Ramos (cell line): ENCODE measurements at regions not wholly inside any gene's neighbourhood (a gene's known extent, or its start where the extent isn't known, plus 50 kb on each side); places are given as distances from the start of the nearest gene placed in this dataset.

Source experiments
- in situ Hi-C: fragments of 300-500 bp; cut with MboI; formaldehyde crosslinking; loops from one replicate; pipeline ENCODE4 v1.14.3; 2022; ENCODE audit warnings: low sequenced_read_pairs; ENCODE audit not compliant: unreplicated experiment

- in situ Hi-C loops, result no loop called here
Measured at GRCh38 chr19:31592456-31592855, 243.2 kb upstream of the TSHZ3 start.

DNA sequence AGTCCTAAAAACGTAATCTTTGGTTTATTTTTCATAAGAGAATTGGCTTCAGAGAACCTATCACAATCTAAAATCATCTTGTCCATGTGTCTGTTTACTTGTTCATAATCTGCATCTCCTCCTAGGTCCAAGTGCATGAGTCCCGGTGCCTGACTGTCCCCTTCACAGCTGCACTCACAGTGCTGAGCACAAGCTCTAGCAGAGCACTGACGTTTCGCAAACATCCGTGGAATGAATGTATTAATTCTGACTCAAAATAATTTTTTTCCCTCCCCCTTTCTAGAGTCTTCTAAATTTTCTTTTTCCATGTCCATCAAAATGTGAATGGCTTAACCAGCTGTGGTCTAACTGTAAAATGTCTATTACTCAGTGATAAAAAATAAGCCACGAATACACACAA, 245.5 kb upstream of the TSHZ3 start:
- in situ Hi-C loops, result no loop called here

- in situ Hi-C loops, result no loop called here
Measured at GRCh38 chr19:31595521-31595920, 246.3 kb upstream of the TSHZ3 start.

DNA sequence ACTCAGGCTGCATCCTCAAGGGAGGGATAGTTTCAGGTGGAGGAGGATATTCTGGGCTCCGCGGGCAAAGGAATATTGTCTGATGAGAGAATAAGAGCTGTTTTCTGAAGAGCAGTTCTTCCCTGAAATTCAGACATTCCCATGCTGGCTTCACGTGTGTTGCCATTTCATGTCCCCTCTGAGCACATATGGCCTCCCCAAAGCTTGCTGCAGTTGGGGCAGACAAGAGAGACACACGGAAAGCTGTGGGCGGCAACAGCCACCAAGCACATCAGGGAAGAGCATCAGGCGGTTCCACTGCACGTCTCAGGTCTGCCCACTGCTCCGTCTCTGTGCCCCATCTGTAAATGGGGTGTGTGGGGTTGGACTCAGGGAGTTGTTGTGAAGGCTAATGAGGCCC, 247.5 kb upstream of the TSHZ3 start:
- in situ Hi-C loops, result no loop called here

DNA sequence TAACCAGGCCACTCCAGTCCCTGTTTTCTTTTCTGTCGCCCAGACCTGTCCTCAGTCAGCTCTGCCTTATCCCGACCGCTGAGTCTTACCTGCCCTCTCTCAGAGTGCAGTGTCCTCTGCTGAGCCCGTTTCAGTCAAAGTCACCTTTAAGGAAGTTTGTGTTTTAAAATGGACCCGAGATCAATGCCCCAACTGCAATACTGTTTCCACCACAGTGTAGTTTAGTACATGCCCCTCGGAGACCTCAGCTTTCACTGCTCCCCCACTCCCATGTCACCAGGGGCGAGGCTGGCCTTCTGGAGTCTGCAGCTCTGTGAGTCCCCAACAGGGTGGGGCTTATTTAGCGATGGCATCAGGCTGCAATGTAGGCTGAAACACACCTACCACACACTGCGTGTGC, 248.4 kb upstream of the TSHZ3 start:
- in situ Hi-C loops, result no loop called here

DNA sequence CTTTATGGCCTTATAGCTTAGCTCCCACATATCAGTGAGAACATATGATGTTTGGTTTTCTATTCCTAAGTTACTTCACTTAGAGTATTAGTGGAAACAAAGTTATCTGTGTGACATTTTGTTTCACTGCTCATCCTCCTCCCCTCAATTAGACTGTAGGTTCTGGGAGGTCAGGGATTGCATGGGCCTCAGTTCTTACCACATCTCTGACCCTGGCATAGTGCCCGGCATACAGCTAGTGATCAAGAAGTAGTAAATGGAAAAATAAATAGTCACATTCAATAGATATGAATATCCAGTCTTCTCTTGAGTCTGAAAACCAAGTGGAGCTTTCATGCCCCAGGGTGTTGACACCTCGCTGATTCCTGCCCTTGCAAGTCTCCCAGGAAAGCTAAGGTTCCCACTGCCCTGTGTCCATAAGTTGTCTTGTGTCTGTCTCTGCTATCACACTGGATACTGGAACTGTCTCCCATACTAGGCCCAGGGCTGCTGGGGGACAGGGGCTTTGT, 249.5 kb upstream of the TSHZ3 start:
- in situ Hi-C loops, result no loop called here

DNA sequence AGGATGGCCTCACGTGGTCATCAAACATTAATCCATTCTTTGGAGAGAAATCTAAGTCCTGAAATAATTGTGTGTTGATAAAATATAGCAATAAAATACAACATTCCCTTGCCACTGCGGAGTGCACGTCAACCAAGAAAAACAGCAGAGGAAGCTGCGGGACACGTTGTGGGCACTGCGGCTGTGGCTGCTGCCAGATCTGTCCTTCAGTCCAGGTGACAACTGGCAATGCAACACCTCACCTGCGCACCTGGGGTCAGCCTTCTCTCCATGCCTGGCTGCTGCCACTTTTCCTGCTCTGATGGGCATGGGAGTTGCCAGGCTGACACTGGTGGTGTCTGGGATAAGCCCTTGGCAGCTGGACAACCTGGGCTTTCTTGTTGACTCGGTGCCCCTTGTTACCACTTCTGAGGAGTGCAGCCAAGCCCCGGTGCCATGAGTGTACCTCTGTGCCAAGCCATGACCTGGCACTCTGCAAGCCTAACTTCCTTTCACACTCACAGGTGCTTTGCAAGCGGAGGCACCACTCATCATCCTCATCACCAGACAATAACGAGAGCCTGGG, 251.6 kb upstream of the TSHZ3 start:
- in situ Hi-C loops, result no loop called here

- in situ Hi-C loops, result no loop called here
Measured at GRCh38 chr19:31601855-31602254, 252.6 kb upstream of the TSHZ3 start.

GRCh38 chr19:31602548-31602947, 253.3 kb upstream of the TSHZ3 start:
- in situ Hi-C loops, result no loop called here

- in situ Hi-C loops, result no loop called here
Measured at GRCh38 chr19:31604493-31605040, 255.3 kb upstream of the TSHZ3 start.

DNA sequence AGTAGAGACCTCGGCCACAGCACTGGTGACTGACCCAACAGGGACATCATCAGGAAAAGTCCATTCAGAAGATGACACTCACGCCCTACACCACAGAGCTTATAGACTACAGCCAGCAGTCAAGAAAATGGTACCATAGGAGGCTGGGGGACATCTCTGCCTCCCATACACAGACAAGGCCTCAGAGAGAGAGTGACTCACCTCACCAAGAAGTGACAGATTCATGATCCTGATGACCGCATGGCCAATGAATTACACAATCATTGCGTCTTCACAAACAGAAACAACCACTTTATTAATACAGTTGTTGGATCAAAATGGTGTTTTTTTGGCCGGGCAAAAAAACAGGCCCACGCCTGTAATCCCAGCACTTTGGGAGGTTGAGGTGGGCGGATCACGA, 260.8 kb upstream of the TSHZ3 start:
- in situ Hi-C loops, result no loop called here

GRCh38 chr19:31611046-31611877, 262.0 kb upstream of the TSHZ3 start:
- in situ Hi-C loops, result no loop called here

DNA sequence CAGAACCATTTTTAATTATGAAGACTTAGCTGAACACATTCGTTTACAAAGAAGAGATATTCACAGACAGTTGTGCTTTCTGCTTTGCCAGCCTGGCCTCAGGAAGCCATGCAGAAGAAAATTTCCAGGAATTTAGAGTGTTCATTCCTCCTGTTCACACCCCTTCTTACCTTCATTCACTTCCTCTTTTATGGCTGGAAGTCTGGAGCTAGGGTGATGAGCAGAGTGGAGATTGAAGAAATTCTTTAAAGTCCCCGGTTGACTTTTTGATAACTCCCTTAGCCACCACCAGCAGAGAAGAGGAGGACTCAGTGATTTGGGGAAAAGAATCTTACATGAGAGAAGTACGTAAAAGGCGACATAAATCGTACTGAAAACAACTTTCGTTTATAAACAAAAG, 263.6 kb upstream of the TSHZ3 start:
- in situ Hi-C loops, result no loop called here

DNA sequence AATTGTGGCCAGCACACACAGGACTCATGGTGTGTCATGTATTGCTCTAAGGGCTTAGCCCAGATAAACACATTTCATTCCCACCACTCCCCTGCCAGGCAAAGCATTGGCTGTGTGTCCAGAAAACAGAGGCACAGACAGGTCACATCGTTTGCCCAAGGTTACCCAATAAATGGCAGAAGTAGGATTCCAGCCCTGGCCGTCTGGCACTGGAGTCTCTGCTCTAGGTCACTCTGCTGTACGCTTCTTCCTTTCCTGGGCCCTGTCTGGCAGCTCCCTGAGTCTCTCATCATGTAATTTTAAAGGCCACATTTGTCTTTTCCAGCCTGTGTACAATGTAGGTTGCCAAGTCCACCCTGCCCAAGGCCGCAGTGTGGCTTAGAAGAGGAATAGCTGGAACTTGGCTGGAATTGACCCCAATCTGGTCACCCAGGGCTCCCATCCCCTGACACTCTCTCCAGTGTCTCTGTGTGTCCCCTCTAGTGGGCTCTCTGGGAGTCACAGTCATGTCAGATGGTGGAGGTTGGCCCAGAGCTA, 264.5 kb upstream of the TSHZ3 start:
- in situ Hi-C loops, result no loop called here

DNA sequence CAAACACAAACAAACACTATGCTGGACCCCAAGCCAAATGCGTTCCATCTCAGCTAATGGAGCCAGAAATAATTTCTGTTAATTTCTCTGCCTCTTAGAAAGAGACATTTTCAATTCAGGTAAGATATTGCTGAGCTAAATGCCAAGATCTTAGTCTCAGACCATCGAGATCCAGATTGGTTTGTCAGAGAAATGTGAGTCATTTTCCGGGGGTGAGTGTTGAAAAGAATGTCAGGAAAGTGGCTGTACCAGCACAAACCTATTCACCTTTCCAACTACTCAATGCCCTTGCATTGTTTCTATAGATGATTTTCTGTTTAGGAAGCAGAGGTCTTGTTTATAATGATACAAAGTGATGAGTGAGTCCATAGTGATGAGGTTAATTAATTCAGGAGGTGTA, 266.8 kb upstream of the TSHZ3 start:
- in situ Hi-C loops, result no loop called here

DNA sequence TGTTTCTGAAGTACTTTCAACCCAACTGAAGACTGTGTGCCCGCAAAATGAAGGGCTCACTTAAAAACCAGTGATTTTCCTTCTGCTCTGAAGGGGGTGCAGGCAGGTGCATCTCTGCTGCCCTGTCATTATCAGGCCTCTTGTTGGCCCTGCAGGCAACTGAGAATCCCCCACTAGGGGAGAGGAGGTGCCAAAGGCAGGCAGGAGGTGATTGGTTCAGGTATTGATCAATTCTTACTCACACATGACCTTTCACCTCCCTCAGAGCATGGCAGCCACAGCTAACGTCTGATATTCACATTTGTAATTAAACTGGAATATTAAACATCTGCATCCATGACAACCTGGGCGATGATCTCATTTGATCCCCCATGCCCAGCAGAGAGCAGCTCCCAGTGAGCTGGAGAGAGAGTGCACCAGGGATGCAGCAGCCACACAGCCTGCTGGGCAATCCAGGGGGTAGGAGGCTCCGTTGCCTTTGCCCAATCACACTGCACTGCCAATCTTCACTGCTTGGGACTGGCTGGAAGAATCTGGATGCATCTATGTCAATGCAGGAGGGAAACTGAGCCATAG, 267.9 kb upstream of the TSHZ3 start:
- in situ Hi-C loops, result no loop called here

DNA sequence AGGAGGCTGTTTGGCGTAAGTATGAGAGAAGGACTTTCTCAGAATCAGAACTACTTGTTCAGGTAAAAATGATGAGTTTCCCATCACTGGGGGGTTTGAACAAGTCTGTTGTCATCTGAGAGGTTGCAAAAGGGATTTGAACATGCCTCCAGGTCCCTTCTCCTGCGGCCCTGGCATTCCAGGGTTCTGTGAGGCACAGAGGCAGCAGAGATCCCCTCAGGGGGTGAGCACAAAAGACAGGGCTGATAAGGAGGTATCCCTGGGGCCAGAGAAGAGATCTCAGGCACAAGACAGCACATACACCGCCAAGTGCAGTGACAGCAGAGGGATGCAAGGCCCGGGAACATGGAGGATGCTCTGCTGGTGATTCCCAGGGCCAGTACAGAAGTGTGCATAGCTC, 275.8 kb upstream of the TSHZ3 start:
- in situ Hi-C loops, result no loop called here

- in situ Hi-C loops, result no loop called here
Measured at GRCh38 chr19:31625575-31625974, 276.3 kb upstream of the TSHZ3 start.

GRCh38 chr19:31626941-31627340, 277.7 kb upstream of the TSHZ3 start:
- in situ Hi-C loops, result no loop called here

GRCh38 chr19:31627620-31628365, 278.6 kb upstream of the TSHZ3 start:
- in situ Hi-C loops, result no loop called here
